ENCODE measurements at regions not wholly inside any gene's neighbourhood (a gene's known extent, or its start where the extent isn't known, plus 50 kb on each side); places are given as distances from the start of the nearest gene placed in this dataset.

DNA sequence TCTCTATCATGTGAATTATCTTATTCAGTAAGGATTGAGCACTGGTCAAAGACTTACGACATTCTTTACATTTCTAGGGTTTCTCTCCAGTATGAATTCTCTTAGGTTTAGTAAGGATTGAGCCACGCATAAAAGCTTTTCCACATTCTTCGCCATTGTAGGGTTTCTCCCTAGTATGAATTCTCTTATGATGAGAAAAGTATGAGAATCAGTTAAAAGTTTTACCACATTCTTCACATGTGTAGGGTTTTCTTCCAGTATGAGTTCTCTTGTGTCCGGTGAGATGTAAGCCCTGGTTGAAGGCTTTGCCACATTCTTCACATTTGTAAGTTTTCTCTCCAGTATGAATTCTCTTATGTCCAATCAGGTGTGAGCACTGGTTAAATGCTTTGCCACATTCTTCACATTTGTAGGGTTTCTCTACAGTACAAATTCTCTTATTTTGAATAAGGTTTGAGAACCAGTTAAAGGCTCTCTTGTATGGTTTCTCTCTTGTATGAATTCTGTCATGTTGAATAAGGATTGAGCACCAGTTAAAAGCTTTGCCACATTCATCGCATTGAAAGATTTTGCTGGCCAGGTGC is 445.9 kb downstream of the ZNF479 start:
- TF ChIP-seq EZH2 (IDR thresholded peaks at IDR 0.05; ENCODE audit: low read length, missing control alignments) = no peak
- TF ChIP-seq, protein P1, sequence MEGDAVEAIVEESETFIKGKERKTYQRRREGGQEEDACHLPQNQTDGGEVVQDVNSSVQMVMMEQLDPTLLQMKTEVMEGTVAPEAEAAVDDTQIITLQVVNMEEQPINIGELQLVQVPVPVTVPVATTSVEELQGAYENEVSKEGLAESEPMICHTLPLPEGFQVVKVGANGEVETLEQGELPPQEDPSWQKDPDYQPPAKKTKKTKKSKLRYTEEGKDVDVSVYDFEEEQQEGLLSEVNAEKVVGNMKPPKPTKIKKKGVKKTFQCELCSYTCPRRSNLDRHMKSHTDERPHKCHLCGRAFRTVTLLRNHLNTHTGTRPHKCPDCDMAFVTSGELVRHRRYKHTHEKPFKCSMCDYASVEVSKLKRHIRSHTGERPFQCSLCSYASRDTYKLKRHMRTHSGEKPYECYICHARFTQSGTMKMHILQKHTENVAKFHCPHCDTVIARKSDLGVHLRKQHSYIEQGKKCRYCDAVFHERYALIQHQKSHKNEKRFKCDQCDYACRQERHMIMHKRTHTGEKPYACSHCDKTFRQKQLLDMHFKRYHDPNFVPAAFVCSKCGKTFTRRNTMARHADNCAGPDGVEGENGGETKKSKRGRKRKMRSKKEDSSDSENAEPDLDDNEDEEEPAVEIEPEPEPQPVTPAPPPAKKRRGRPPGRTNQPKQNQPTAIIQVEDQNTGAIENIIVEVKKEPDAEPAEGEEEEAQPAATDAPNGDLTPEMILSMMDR (conservative IDR thresholded peaks at IDR 0.05 in 1 of 2, IDR thresholded peaks at IDR 0.05 in 1 of 2; ENCODE audit: low read depth in 1 of 2, low read length in 2 of 2) = no peak
